Body of pancreas (tissue), 4 donors: ENCODE measurements at regions not wholly inside any gene's neighbourhood (a gene's known extent, or its start where the extent isn't known, plus 50 kb on each side); places are given as distances from the start of the nearest gene placed in this dataset.
A peak's percentile ranks its signal among the peaks of the same experiment; 100 is the strongest.

Experiments
- ATAC-seq: fragments of 150-250 bp; one replicate; pipeline ENCODE4 v1.9.1; 2016
- DNase-seq, 4 donors: peaks; one replicate each; pipeline ENCODE4 v3.0.0-alpha.2; 2019
- H3K27ac ChIP-seq, 4 donors: fragments of 200-600 bp; sonication (generic); 1 replicate in 3 of 4; 2 replicates in 1 of 4; pipeline versions ENCODE4 v1.5.1 to v1.6.1; 2016 to 2019; ENCODE audit warnings: mild to moderate bottlenecking in 1 of 4, mixed read lengths in 1 of 4, moderate library complexity in 1 of 4
- H3K27me3 ChIP-seq, 2 donors: fragments of 200-600 bp; sonication (generic); one replicate each; pipeline ENCODE4 v1.6.0; 2016; ENCODE audit warnings: mild to moderate bottlenecking in 1 of 2
- H3K36me3 ChIP-seq, 2 donors: fragments of 200-600 bp; sonication (generic); replicated peaks in 1 of 2; 2 replicates each; pipeline ENCODE4 v1.5.1; 2016; ENCODE audit warnings: low read depth in 2 of 2; ENCODE audit not compliant: insufficient read depth in 1 of 2
- H3K4me1 ChIP-seq: fragments of 200-600 bp; sonication (generic); one replicate; pipeline ENCODE4 v1.6.0; 2016
- H3K4me3 ChIP-seq, 2 donors: fragments of 200-600 bp; sonication (generic); 1 replicate in 1 of 2; 2 replicates in 1 of 2; pipeline ENCODE4 v1.5.1; 2016 to 2019
- H3K9me3 ChIP-seq, 3 donors: fragments of 200-600 bp; sonication (generic); 1 replicate in 2 of 3; 2 replicates in 1 of 3; pipeline ENCODE4 v1.5.1; 2016
- POLR2A ChIP-seq, 3 donors: fragments of 450-650 bp; IDR thresholded peaks; one replicate each; pipeline ENCODE4 v1.6.1; 2016; ENCODE audit warnings: antibody characterized with exemption in 3 of 3, mild to moderate bottlenecking in 2 of 3
- WGBS, 2 donors: methylation state at CpG; one replicate each; pipeline ENCODE4 v1.1.5; 2017; 5-methylcytosine and 5-hydroxymethylcytosine counted together
- intact Hi-C: fragments of 100-400 bp; cut with DNase I; formaldehyde crosslinking; loops from one replicate; pipeline ENCODE4 v1.15.1; 2023
- TF ChIP-seq, protein P1 (sequence below), 7 experiments: fragments of 450-650 bp in 4 of 7; fragments of 200-600 bp in 3 of 7; sonication (generic) in 3 of 7; IDR thresholded peaks; one replicate each; pipeline ENCODE4 v1.5.1; 2016 to 2019; ENCODE audit warnings: antibody characterized with exemption in 7 of 7

DNA sequence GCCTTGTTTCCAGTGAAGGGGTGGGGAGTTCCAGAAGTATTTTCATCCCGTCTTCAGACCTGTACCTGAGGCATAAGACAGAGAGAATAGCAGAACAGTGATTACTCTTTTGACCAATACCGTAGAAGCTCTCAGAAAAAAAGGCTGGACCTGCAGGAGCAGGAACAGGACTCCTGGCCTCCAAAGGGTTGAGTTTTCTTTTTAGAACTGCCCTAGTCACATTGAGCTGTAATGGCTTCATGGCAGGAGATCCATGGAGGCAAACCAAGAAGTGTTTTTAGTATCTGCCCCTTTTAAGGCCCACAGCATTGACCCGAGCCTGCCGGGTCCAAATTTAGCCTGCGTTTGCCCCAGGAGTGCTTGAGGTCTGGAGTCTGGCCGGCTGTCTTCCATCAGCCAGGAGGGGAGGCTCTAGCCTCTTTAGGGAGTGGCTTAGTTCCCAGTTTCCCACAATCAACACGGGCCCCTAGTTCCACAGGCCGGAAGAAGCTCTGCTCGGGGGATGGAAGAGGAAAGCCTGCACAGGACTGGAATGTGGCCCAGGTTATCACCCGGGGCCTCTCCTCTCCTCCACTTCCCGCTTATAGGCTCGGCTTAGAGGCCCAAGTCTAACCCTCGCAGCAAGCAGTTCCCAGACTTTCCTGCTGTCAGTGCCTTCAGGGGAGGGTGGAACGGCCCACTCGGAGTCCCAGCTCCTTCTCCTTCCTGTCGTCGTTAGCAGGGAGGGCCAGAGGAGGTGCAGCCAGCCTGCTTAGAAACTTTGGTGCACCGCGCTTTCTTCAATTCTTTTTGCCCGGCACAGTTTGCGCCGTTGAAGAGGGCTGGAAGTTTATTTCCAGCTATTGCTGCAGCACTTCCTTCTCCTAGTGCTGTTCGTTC is 80.7 kb downstream of the C9orf152 start:
- Histone ChIP-seq H3K36me3 (no peaks in the 10 kb centered on the region), H3K4me3 (no peak overlapping the region), H3K27me3 (no peaks in the 10 kb centered on the region), H3K4me1 (peaks cover 13% of the 10 kb centered on the region), H3K27ac (peak overlapping the region in 2 of 4 donors; percentile 53 to 60), H3K9me3 (no peaks in the 10 kb centered on the region)
- peak in 3 of 4 donors; percentile 21 to 36 (median 33) for DNase-seq
- intact Hi-C loops = no loop called here
- peak; percentile 21 for ATAC-seq
- TF ChIP-seq POLR2A (IDR thresholded peaks at IDR 0.05) = no peak
- TF ChIP-seq, protein P1, sequence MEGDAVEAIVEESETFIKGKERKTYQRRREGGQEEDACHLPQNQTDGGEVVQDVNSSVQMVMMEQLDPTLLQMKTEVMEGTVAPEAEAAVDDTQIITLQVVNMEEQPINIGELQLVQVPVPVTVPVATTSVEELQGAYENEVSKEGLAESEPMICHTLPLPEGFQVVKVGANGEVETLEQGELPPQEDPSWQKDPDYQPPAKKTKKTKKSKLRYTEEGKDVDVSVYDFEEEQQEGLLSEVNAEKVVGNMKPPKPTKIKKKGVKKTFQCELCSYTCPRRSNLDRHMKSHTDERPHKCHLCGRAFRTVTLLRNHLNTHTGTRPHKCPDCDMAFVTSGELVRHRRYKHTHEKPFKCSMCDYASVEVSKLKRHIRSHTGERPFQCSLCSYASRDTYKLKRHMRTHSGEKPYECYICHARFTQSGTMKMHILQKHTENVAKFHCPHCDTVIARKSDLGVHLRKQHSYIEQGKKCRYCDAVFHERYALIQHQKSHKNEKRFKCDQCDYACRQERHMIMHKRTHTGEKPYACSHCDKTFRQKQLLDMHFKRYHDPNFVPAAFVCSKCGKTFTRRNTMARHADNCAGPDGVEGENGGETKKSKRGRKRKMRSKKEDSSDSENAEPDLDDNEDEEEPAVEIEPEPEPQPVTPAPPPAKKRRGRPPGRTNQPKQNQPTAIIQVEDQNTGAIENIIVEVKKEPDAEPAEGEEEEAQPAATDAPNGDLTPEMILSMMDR (IDR thresholded peaks at IDR 0.05) = no peak
- WGBS, 2 donors = 66 to 76% methylated on average over 19 to 23 of the region's 23 CpGs

DNA sequence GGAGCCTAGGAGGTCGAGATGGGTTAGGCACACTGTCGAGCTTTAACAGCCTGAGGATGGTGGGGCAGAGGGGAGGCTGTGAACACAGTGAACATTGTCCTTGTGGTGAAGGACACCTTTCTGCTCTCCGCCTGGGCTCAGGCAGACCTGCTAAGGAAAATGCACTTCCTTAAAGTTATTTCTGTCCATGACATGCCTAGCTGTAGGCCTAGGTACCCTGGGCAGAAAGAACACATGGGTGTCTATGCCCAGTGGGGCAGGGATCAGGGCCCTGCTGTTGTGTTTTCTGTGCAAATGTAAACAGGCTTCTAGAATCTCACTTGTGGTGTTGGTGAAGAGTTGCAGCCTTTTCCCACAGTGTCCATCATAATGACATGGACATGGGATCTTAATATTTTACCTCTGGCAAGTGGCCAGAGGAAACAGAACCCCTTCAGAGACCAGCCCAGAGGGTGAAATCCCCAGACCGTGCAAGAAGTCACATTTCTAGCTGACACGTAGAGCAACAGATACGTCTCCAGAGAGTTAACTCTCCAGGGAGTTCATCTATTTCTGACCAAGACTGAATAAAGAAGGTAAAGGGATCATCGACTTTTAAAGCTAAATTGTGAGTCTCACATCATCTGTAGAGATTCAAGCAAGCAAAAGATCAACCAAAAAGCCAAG is 79.2 kb downstream of the C9orf152 start:
- Histone ChIP-seq H3K27ac (no peak overlapping the region), H3K9me3 (no peaks in the 10 kb centered on the region), H3K4me3 (no peak overlapping the region), H3K4me1 (peaks cover 13% of the 10 kb centered on the region), H3K27me3 (no peaks in the 10 kb centered on the region), H3K36me3 (no peaks in the 10 kb centered on the region)
- no peak for TF ChIP-seq POLR2A (IDR thresholded peaks at IDR 0.05)
- TF ChIP-seq, protein P1 (IDR thresholded peaks at IDR 0.05) = no peak
- DNase-seq (no peak), ATAC-seq (no peak)
- intact Hi-C loops = no loop called here
- 73 to 79% methylated on average over 7 of the region's 7 CpGs for WGBS, 2 donors

DNA sequence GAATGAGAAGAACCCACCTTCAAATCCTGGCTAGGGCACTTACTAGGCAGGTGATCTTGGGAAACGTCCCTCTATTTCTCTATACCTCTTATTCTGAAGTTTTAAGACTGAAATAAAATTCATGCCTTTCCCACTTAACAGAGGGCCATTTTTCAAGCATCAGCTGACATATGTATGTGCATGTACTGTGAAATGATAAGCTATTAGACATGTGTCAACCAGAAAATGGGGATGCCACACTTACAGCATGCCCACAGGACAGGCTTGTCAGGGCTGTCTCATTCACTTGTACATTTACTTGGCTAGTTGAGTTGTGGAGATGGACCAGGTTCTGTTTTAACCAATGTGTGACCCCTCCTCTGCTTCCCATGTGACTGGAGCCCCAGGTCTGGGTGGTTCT is 78.5 kb downstream of the C9orf152 start:
- 55 to 56% methylated on average over 1 of the region's 1 CpG for WGBS, 2 donors
- H3K9me3 ChIP-seq = no peaks in the 10 kb centered on the region
- TF ChIP-seq, protein P1 (IDR thresholded peaks at IDR 0.05) = no peak
- no peak for TF ChIP-seq POLR2A (IDR thresholded peaks at IDR 0.05)
- intact Hi-C loops = no loop called here
- no peaks in the 10 kb centered on the region for H3K27me3 ChIP-seq
- H3K36me3 ChIP-seq = no peaks in the 10 kb centered on the region
- DNase-seq (no peak), ATAC-seq (no peak)
- no peak overlapping the region for H3K27ac ChIP-seq
- no peak overlapping the region for H3K4me3 ChIP-seq
- H3K4me1 ChIP-seq = peaks cover 13% of the 10 kb centered on the region

DNA sequence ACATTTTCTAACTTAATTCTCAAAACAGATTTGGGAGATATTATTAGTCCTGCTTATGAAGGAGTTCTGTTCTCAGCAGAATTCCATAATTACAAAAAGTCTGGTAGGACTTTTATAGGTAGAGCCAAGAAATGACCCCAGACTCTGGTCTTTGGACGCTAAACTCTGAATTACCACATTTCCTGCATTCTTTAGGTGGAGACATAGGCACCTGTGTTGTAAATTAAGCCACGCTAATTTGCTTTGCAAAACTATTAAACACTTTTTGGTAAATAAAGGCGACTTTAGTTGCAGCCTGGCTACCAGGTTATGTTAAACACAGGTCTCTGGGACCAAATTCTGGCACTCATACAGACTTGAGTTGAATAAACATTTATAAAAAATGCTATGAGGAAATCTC is 77.7 kb downstream of the C9orf152 start:
- no peak for TF ChIP-seq POLR2A (IDR thresholded peaks at IDR 0.05)
- TF ChIP-seq, protein P1 (IDR thresholded peaks at IDR 0.05) = no peak
- intact Hi-C loops = no loop called here
- no peaks in the 10 kb centered on the region for H3K9me3 ChIP-seq
- no peak overlapping the region for H3K4me3 ChIP-seq
- no peak overlapping the region for H3K27ac ChIP-seq
- no peaks in the 10 kb centered on the region for H3K36me3 ChIP-seq
- 82 to 85% methylated on average over 3 of the region's 3 CpGs for WGBS, 2 donors
- no peak for ATAC-seq
- H3K27me3 ChIP-seq = no peaks in the 10 kb centered on the region
- H3K4me1 ChIP-seq = peaks cover 6% of the 10 kb centered on the region
- DNase-seq = no peak
